GM21723 (cell line): ENCODE measurements at regions not wholly inside any gene's neighbourhood (a gene's known extent, or its start where the extent isn't known, plus 50 kb on each side); places are given as distances from the start of the nearest gene placed in this dataset.

Source experiments
- ATAC-seq: cut with Tn5 transposase; IDR thresholded peaks from one replicate; pipeline ENCODE4 v1.9.1; 2021; ENCODE audit warnings: mild to moderate bottlenecking, moderate library complexity; ENCODE audit not compliant: unreplicated experiment

DNA sequence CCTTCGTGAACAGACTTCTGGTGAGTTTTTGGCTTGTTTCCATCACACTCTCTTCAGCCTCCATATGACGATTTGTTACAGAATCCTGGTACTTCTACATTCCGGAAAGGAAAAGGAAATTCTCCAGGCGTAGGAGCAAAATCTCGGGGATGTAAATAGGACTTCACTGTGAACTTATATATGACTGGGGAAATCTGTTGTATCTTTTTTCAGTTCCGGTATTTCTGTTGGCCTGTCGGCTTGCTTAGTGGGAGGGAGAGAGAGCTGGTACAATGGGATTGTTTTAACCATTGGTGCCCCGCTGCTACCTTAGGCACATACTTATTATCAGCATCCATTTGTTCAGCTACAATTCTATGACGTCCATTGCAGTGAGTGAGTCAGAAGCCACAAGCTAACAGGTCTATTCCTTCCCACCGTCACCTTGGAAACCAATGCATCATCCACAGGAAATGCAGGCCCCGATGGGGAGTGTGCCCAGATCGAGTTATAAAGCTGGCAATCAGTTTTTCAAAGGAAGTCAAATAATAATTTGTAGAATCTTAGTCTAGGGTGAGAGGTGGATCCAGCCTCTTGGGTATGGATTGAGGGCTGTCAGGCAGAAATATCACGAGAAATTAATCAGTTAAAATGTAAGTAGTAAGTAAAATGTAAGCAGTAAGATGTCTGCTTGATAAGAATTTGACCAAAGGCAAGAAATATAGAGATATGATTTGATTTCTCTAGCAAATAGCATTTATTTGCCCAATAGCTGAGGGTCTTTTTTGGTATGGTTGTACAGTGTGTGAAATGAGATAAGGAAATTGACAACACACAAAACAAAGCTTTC is 92.0 kb upstream of the MKLN1 start:
- ATAC-seq: no peak

DNA sequence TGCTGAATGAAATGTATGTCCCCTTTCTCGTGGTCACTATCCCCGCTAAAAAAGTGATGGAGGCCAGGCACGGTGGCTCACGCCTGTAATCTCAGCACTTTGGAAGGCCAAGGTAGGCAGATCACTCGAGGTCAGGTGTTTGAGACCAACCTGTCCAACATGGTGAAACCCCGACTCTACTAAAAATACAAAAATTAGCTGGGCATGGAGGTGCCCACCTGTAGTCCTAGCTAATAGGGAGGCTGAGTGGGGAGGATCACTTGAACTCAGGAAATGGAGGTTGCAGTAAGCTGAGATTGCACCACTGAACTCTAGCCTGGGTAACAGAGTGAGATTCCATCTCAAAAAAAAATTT is 91.4 kb upstream of the MKLN1 start:
- no peak for ATAC-seq

DNA sequence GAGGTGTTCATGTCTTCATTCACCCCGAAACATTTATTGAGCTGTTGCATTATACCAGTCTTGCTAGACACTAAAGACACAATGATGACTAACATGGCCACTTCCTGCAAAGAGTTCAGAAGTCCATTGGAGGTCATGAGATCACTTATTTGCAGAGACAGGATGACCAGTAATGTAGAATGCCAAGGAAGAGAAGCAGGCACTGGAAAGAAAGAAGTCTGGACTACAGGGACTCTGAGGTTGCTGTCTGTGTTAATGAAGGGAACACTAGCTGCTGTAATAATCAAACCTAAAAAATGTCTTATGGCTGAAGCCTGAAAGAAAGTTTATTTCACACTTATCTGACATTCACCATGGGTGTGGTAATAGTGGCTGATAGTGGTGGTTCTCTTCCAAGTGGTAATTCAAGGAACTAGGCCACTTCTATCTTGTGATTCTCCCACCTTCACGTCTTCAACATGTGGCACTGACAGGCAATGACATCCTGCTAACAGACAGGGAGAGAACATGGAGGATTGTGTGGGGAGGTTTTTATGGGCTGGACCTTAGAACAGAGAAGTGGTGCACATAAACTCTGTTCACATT is 89.2 kb upstream of the MKLN1 start:
- no peak for ATAC-seq

DNA sequence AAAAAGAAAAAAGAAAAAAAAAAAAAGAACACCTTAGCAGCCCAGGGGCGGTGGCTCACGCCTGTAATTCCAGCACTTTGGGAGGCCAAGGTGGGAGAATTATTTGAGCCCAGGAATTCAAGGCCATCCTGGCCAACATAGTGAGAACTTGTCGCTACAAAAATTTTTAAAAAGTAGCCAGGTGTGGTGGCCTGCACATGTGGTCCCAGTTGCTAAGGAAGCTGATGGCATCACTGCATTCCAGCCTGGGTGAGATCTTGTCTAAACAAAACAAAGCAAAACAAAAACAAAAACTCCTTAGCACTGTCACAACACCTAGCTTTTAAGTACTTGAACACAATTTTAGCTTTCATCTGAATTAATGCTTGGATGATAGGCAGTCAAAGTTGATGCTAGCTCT is 86.3 kb upstream of the MKLN1 start:
- no peak for ATAC-seq

DNA sequence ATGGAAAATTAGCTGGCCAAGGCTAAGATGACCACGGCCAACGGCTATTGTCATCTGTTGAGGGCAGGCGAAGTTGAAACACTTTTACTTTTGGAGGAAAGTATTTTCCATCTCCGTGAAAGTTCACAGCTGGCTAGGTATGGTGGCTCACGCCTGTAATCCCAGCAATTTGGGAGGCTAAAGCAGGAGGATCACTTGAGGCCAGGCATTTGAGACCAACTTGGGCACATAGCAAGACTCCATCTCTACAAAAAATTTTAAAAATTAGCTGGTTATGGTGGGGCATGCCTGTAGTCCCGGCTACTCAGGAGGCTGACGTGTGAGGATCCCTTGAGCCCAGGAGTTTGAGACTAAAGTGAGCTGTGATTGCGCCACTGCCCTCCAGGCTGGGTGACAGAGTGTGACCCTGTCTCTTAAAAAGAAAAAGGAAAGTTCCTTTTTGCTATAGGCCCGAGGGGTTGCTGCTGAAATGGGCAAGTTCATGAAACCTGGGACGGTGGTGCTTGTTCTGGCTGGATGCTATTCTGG is 85.5 kb upstream of the MKLN1 start:
- ATAC-seq: no peak

DNA sequence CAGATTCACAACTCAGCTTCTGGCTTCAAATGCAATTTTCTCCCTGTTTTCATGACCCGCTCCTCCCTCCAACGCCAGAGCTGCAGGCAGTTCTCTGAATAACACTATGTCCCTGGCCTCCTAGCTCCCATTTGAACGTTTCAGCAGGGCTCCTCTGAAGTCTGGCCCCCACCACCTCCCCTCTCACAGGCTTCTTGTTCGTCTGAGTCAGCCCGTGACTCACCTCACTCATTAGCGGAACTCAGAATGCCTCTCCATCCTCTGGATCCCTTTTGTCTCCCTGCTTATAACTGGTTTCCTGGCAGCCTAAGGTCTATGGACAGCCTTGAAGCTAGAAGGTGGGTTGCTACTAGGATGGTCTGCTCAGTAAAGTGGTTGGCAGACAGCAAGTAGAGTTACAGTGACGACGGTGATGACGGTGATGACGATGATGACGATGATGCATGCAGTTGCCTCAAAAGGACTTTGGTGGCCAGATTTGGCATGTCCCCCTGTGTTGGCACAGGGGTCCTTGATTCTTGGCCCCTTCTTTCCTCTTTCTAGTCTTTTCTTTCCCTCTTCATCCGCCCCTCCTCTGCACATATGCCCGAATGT is 83.3 kb upstream of the MKLN1 start:
- ATAC-seq: no peak

DNA sequence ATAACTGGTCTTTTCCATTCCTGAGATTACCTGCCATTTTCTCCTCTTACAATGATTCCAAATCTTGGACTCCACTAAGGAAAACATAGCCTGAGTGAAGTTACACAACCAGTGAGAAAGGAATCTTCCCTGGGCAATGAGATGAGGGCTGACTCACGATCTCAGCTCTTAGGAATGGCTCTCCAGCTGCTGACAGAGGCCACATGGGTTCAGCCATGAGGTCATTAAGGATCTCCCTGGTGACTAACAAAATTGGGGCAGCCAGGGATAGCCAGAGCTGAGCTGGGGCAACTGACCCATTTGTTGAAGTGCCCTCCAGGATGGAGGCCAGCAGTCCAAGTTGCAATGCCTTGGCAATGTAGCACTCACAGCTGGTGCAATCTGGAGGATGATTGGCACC is 78.7 kb upstream of the MKLN1 start:
- ATAC-seq: no peak

DNA sequence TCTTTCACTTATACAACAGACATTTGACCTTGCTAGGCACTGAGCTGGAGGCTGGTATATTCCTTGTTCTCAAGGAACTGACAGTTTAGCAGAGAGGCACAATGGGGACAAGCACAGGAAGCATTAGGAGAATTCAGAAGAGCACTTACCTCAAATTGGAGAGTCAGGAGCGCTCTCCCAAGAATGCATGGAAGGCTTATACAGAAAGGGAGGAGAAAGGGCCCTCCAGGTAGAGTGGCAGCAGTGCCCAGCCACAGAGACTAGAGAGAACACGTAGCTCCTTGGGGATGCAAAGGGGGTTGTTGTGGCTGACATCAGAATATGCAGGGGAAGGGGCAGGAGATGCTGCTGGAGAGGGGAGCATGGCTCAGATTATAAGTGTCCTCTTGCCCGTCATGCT is 78.2 kb upstream of the MKLN1 start:
- ATAC-seq: no peak

DNA sequence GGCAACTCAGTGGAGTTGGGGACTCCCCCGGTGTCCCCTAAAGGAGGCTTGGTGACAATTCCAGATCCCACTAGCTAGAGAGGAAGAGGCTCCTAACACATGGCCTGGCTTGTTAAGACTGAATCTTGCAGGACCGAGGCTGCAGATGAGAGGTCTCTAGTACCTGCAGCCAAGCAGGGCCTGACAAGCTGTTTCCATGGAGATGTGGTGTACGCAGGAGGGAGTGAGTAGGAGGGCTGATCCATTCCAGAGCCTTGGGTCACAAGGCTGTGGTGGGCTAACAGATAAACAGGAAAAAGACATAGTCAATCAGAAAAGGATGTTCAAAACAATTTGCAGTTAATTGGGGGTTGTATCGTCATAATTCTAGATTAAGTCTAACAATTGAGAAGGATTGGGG is 77.3 kb upstream of the MKLN1 start:
- no peak for ATAC-seq

DNA sequence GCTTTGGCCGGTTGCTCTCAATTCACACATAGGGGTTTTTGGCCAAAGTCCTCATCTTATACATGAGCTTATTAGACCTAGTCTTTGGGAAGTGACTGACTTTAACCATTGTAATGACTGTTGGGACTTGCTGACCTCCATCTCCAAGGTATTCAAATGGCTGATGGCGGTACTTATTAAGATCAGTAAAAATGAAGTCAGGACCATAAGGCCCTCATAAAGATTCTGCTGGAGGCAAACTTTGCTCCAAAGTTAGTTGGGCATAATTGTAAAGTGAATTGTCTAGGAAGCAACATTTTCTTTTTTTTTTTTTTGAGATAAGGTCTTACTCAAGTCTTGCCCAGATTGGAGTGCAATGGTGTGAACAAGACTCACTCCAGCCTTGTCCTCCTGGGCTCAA is 76.3 kb upstream of the MKLN1 start:
- no peak for ATAC-seq

DNA sequence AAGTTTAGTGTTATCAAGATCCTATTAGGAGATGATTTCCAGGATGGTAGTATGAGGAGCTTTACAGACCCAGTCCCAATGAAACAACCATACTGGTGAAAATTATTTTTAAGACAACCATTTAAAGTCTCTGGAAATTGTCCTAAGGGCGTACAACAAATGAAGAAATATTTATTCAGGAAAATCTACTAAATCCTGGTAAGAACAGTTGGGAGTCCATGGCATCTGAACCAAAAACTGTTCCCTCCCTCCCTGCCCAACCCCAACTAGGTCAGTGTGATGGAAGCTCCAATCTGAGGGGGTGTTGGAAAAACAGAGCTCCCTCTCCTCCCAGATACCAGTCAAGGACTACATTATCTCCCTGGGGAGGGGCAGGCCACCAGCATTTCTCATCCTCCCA is 74.7 kb upstream of the MKLN1 start:
- ATAC-seq: no peak

DNA sequence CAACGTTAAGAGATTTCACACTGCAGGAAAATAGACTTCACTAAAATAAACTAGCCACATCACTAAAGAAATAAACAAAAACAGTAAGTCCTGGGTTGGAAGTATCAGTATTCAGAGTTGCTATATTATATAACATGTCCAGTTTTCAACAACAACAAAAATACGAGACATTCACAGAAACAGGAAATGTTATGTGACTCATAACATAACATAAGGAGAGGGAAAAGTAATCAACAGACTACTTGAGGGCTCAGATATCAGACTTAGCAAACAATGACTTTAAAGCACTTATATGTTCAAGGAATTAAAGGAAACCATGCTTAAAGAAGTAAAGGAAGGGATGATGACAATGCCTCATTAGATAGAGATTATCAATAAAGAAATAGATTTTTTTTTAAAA is 73.5 kb upstream of the MKLN1 start:
- ATAC-seq: no peak

DNA sequence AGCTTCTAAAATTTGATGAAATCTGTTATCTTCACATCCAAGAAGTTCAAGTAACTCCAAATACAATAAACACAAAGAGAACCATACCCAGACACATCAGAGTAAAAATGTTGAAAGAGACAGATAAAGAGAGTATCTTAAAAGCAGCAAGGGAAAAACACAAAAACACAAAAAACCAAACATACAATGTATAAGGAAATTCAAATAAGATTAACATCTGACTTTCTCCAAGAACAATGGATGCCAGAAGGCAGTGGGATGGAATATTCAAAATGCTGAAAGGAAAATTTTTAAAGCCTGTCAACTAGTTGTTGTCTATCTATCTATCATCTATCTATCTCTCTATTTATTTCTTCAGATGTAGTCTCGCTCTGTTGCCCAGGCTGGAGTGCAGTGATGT is 72.4 kb upstream of the MKLN1 start:
- no peak for ATAC-seq

DNA sequence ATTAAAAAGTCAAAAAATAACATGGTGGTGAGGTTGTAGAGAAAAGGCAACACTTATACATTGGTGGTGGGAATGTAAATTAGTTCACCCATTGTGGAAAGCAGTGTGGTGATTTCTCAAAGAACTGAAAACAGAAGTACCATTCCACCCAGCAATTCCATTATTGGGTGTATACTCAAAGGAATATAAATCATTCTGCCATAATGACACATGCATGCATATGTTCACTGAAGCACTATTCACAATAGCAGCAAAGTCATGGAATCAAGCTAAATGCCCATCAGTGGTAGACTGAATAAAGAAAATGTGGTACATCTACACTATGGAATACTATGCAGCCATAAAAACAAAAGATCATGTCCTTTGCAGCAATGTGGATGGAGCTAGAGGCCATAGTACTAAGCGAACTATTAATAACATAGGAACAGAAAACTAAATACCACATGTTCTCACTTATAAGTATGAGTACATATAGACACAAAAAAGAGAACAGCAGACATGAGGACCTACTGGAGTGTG is 66.1 kb upstream of the MKLN1 start:
- ATAC-seq: no peak

DNA sequence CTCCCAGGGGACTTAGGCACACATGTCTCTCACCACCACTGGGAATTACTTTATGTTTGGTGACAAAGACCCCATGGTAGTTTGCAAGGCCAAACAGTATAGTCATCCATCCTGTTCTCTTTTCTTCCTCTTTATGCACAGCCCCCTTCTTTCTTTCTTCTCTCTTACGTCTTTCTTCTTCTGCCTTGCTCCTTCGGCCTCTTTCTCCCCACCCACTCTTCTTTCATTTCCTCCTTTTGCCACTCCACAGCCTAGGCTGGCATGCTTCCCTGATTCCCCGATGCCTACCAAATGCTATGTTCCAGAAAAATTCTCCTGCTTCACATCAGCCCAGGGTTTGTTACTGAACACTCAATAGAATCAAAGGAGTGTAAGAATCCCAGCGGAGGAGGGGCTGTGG is 62.4 kb upstream of the MKLN1 start:
- no peak for ATAC-seq

DNA sequence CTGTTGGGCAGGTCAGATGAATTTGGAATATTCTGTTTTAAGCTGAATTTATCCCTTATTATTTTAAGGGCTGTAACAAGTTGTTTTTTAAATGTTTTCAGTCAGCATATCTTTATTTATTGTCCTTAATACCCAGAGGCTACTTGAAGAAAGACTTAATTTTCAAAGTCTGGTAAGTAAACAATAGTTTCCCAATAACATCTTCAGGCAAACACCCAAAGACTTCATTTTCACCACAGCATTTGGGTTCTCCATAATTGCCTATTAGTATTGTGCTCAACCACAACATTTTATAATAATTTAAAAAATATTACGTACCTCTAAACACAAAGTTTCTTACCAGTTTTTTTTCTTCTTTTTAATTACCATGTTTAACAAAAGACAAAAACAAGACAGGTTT is 60.0 kb upstream of the MKLN1 start:
- ATAC-seq: no peak

DNA sequence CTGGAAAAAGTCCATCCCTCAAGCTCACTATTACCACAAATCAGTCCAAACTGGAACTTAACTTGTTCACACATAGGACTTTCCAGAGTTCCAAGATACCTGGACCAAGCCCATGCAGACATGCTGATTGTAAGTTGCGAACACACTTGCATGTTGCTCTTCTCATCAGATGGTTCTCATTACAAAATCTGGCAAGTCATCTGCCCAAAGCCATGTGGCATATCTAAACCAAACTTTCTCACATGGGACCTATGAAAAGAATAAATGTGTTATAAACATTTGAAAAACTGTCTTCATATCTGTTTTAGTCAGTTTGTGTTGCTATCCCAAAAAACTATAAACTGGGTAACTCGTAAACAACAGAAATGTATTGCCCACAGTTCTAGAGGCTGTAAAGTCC is 58.8 kb upstream of the MKLN1 start:
- no peak for ATAC-seq

DNA sequence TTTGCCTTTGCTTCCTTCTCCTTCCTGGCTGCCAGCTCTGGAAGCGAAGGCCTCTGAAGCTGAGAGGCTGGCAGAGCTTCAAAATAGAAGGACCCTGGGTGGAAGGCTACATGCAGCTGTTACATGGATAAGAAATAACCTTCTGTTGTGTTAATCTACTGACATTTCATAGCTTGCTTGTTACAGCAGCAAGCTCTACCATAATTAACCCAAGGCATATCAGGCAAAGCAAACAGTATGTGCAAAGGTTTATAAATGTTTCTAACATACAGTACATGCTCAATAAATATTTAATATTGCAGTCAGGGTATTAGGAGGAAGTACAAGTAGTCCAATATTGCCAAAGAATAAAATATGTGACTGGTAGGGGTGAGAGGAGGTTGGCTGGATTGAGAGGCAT is 55.6 kb upstream of the MKLN1 start:
- ATAC-seq: no peak

DNA sequence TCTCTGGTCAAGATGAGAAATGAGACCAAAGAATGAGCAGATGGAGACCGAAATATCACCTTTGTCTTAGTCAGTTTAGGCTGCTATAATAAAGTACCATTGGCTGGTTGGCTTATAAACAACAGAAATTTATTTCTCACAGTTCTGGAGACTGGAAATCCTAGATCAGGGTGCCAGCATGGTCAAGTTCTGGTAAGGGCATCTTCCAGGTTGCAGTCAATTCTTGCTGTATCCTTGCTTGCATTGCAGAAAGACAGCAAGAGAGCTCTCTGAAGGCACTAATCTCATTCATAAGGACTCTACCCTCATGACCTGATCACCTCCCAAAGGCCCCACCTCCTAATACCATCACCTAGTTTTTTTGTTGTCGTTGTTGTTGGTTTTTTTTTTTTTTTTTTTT is 52.7 kb upstream of the MKLN1 start:
- no peak for ATAC-seq

DNA sequence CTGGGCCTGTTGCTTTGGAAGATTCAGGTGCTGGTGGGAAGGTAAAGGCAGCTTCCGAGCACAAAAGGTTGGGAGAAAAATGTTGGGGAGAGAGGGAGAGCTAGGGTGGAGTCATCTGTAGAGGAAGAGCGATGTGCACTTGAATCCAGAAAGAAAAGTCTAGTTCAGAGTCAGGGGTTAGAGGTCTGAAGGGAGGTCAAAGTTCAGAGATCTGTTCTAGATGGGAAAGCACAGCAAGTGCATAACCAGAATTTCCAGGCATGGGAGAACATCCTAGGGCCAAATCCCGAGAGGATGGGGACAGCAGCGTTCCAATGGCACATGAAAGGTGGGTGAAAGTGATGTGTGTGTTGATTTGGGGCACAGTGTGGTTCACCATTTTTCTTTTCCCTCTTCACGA is 51.5 kb upstream of the MKLN1 start:
- no peak for ATAC-seq

DNA sequence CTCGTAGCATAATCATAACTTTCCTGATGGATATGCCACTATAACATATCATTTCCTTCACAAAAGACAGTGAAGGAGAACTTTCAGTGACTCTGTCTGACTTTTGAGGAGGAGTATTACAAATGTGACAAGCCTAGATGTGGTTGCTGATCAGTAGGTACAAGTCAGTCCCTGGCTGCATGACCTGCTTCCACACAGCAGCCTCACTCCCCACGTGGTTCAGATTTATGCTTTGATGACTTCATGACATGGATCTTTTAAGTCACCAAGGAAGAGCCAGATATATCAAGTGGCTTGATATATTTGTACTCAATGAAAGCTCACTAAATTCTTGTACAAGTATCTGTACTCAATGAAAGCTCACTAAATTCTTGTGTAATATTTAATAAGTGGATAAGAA is 50.9 kb upstream of the MKLN1 start:
- ATAC-seq: no peak
